NCI-H2171 treated with DMSO at 0.1 percent for 48 hours (cell line): ENCODE measurements at regions not wholly inside any gene's neighbourhood (a gene's known extent, or its start where the extent isn't known, plus 50 kb on each side); places are given as distances from the start of the nearest gene placed in this dataset.
"Not testable (repeated sequence)": the region's sequence is repeated elsewhere in the genome, so short reads cannot be mapped to it uniquely, and the experiment has no call there.

Experiments
- DNase-seq: peaks from one replicate; lab custom pipeline; 2025; lab: John Stamatoyannopoulos, UW

- no peak for DNase-seq
Observed at GRCh38 chr9:102506406-102506805, 488.7 kb upstream of the CYLC2 start.

- no peak for DNase-seq
Observed at GRCh38 chr9:102499468-102499867, 495.7 kb upstream of the CYLC2 start.

- DNase-seq, result no peak
Observed at GRCh38 chr9:102497709-102498108, 497.4 kb upstream of the CYLC2 start.

GRCh38 chr9:102486976-102487375, 508.2 kb upstream of the CYLC2 start:
- not testable (repeated sequence) for DNase-seq

- DNase-seq, result peak; percentile 6
Observed at GRCh38 chr9:102483651-102484050, 511.5 kb upstream of the CYLC2 start.

GRCh38 chr9:102482776-102483175, 512.4 kb upstream of the CYLC2 start:
- no peak for DNase-seq

- no peak for DNase-seq
Observed at GRCh38 chr9:102479191-102479590, 515.9 kb upstream of the CYLC2 start.

- DNase-seq, result no peak
Observed at GRCh38 chr9:102474357-102474756, 520.8 kb upstream of the CYLC2 start.

- DNase-seq, result not testable (repeated sequence)
Observed at GRCh38 chr9:102469430-102469829, 525.7 kb upstream of the CYLC2 start.

- peak; percentile 24 for DNase-seq
Observed at GRCh38 chr9:102461156-102461819, 533.8 kb upstream of the CYLC2 start.

GRCh38 chr9:102459828-102460227, 535.3 kb upstream of the CYLC2 start:
- no peak for DNase-seq

GRCh38 chr9:102456562-102456961, 538.6 kb upstream of the CYLC2 start:
- DNase-seq, result no peak

- no peak for DNase-seq
Observed at GRCh38 chr9:102445906-102446305, 549.2 kb upstream of the CYLC2 start.

GRCh38 chr9:102445181-102445747, 549.9 kb upstream of the CYLC2 start:
- no peak for DNase-seq

- DNase-seq, result no peak
Observed at GRCh38 chr9:102439583-102439982, 555.5 kb upstream of the CYLC2 start.

- DNase-seq, result not testable (repeated sequence)
Observed at GRCh38 chr9:102436599-102436998, 558.5 kb upstream of the CYLC2 start.

GRCh38 chr9:102435427-102435826, 559.7 kb upstream of the CYLC2 start:
- DNase-seq, result no peak

- DNase-seq, result no peak
Observed at GRCh38 chr9:102434545-102434944, 560.6 kb upstream of the CYLC2 start.

GRCh38 chr9:102428305-102428704, 566.8 kb upstream of the CYLC2 start:
- DNase-seq, result no peak

GRCh38 chr9:102416251-102416650, 578.9 kb upstream of the CYLC2 start:
- not testable (repeated sequence) for DNase-seq

- no peak for DNase-seq
Observed at GRCh38 chr9:102405218-102405867, 589.8 kb upstream of the CYLC2 start.

GRCh38 chr9:102403514-102403913, 591.6 kb upstream of the CYLC2 start:
- DNase-seq, result peak; percentile 67

- DNase-seq, result no peak
Observed at GRCh38 chr9:102398205-102398604, 596.9 kb upstream of the CYLC2 start.
